HG03575 (cell line): ENCODE measurements at regions not wholly inside any gene's neighbourhood (a gene's known extent, or its start where the extent isn't known, plus 50 kb on each side); places are given as distances from the start of the nearest gene placed in this dataset.

ENCODE experiments used
- ATAC-seq: cut with Tn5 transposase; IDR thresholded peaks from one replicate; pipeline ENCODE4 v1.9.1; 2021; ENCODE audit not compliant: unreplicated experiment, insufficient number of reproducible peaks, low FRiP score; ENCODE audit errors: extremely low read depth

DNA sequence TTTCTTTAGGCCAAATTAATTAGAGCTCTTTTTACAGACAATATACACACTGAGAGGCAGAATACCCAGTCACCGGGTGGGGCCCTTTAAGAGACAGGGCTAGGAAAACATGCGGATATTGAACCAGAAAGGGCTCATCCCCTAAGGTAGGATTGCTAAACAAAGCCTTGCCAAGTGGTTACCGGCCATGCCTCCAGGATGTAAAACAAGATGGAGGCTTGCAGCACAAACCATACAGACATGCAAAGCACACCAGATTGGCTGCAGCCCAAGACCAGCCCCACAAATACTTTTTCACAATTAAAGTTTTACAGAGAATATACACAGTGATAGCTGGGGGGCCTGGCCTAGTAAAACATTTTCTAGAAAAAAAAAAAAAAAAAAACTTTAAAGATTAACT lies 210.0 kb downstream of the KLHL4 start:
- no peak for ATAC-seq

GRCh38 chrX:87728024-87728423 lies 210.4 kb downstream of the KLHL4 start:
- no peak for ATAC-seq

DNA sequence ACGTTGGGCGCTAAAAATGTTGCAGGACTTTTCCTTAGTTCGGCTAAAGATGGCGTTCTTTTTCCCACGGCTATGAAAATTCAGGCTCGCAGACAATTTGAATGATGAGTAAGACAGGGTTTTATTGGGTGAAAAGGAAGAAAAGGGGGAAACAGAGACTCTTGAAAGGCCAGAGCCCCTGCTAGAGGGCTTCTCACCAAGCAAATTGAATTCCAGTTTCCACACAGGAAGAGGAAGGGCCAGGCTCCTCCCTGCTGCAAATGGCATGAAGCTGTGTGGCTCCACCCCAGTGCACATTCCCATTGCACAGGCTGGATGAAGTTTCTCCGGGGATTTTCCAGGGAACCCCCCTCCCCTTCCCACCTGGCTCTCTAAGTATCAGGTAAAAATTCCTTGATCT lies 210.9 kb downstream of the KLHL4 start:
- ATAC-seq, result no peak

GRCh38 chrX:87732133-87732532 lies 214.5 kb downstream of the KLHL4 start:
- ATAC-seq, result no peak

- ATAC-seq, result no peak
These were observed 219.0 kb downstream of the KLHL4 start for GRCh38 chrX:87736576-87736975.

DNA sequence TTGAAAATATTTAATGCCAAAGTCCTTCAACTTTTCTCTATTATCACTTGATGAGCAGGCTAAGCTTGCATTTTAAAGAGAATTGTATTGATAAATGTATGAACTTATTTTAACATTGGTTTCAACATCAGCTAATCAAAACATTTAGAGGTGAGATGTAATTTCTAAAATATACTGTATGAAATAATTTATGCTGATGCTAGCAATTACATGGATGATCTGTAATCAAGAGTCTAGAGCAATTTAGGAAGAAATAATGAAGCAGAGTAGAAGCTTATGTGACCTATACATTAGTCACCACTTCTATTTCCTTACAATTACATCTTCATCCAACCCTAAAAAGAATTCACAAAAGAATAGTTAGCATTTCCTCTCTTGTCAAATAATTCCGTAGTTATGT lies 226.8 kb downstream of the KLHL4 start:
- ATAC-seq, result no peak

DNA sequence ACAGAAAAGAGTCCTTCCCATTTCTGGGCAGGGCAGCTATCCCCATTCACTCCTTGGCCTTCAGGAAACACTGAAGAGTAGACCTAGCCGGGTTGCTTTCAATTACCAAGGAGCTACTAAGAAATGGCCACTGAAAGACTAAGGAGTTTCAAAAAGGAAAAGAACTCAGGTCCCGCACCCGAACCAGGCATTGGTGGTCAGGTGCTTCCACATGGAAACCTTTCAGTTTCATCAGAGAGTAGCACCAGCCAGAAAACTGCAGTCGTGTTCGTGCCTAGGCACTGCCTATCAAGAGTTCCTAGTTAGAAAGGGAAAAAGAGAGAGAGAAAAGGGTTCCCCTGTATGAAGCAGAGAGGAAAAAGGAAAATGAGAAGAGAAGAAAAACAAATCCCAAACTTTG lies 237.9 kb downstream of the KLHL4 start:
- no peak for ATAC-seq

DNA sequence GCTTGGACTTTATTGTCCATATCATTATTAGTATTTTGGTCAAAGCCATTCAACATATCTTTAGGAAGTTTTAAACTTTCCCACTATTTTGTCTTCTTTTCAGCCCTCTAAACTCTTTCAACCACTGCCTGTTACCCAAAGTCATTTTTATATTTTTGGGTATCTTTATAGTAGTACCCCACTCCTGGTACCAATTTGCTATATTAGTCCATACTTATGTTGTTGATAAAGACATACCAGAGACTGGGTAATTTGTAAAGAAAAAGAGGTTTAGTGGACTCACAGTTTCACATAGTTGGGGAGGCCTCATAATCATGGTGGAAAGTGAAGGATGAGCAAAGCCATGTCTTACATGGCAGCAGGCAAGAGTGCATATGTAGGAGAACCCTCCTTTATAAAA lies 271.4 kb downstream of the KLHL4 start:
- no peak for ATAC-seq

- ATAC-seq, result no peak
These were observed 280.4 kb downstream of the KLHL4 start for GRCh38 chrX:87798039-87798438.

GRCh38 chrX:87805829-87806490 lies 288.4 kb downstream of the KLHL4 start:
- no peak for ATAC-seq

DNA sequence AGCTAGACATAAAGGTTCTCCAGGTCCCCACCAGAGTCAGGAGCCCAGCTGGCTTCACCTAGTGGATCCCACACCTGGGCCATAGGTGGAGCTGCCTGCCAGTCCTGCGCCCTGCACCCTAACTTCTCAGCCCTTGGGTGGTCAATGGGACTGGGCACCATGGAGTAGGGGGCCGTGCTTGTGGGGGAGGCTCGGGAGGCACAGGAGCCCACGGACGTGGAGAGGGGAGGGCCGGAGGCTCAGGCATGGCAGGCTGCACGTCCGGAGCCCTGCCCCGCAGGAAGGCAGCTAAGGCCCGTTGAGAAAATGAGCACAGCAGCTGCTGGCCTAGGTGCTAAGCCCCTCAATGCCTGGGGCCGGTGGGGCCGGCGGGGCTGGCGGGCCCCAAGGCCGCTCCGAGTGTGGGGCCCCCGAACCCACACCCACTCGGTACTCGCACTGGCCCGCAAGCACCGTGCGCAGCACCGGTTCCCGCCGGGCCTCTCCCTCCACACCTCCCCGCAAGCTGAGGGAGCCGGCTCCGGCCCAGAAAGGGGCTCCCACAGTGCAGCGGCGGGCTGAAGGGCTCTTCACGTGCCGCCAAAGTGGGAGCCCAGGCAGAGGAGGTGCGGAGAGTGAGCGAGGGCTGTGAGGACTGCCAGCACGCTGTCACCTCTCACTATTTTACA lies 291.1 kb downstream of the KLHL4 start:
- ATAC-seq, result no peak

DNA sequence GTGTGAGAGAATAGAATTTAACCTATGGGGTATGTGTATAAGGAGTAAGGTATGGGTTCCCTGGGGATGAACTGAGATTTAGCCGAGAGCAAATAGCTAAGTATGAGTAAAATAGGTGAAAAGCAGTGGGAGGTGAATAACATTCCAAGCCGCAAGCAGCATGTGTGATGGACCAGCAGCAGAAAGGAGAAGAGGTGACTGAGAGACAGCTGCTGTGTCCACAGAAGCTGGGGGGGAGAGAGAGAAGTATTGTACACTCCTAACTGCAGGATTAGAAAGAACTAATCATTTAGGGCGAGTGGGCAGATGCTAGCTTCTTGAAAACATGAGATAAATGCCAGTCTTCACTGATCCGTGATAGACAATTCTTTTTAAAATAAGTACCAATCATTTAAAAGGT lies 296.0 kb downstream of the KLHL4 start:
- ATAC-seq, result no peak

DNA sequence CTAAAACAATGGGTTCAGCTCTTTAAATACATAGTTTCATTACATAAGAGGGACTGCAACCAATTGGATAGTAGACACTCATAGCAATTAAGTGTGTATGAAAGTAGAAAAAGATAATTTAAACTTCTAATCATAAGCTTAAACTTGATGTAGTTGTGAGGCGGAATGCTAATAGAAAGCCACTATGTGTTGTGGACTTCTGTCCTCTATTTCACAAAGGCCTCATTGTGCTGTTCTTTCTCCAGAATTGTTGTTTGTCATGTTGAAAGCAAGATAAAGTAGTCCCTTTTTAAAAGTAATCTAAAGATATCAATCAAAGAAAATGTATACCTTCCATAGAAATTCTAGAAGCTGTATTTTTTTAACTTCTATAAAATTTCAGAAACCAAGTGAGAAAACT lies 329.4 kb downstream of the KLHL4 start:
- ATAC-seq, result no peak

DNA sequence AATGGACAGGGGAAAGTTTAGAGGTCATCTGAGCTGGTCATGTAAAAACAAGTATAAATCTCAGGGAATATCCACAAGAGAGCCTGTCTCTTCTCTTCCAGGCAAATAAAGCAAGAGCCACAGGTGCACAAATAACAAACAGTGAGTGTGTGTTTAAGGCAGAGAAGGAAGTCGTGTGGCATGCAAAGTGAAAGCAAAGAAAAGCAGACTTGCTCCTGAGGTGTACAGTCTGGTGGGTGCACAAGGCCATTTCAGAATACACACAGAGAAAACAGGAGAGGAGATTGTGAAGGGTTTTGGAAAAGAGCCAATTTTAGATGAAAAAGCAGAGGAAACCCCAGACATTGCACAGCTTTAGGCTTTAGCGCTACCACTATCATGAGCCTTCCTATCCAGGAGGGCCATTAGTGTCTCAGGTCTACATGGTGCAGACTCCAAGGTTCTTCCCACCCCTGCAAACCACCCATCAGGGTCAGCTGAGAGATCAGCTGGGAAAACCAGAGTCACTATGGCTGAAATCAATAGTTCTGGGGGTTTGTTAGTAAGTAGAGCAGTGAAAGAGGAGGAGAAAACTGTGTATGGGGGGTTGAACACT lies 355.8 kb downstream of the KLHL4 start:
- peak; percentile 60 for ATAC-seq

- ATAC-seq, result peak; percentile 16
These were observed 356.4 kb downstream of the KLHL4 start for GRCh38 chrX:87874043-87874442.

GRCh38 chrX:87878926-87879325 lies 361.3 kb downstream of the KLHL4 start:
- no peak for ATAC-seq

DNA sequence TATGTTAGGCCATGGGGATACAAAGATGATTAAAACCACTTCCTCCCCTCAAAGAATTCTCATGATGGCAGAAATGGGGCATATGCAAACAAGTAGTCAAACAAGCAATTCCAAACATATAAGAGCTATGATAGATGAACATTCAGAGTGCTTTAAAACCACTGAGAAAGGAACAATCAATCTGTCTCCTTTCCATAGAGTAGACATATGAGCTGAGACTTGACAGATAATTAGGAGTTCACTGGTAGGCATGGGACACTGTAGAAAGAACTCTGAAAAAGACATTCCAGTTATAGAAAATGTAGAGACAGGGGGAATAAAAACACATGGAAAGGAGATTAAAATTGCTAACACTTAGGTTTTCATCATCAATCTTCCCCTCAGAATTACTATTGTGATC lies 372.8 kb downstream of the KLHL4 start:
- no peak for ATAC-seq

- ATAC-seq, result no peak
These were observed 377.8 kb downstream of the KLHL4 start for GRCh38 chrX:87895421-87895820.

GRCh38 chrX:87896057-87896456 lies 378.5 kb downstream of the KLHL4 start:
- ATAC-seq, result no peak

GRCh38 chrX:87900320-87900908 lies 382.8 kb downstream of the KLHL4 start:
- peak; percentile 58 for ATAC-seq
